Mesodermal cell (in vitro differentiated cells): ENCODE measurements at regions not wholly inside any gene's neighbourhood (a gene's known extent, or its start where the extent isn't known, plus 50 kb on each side); places are given as distances from the start of the nearest gene placed in this dataset.

Source experiments
- H3K27ac ChIP-seq: 2 replicates; pipeline ENCODE4 v1.7.0; 2013; ENCODE audit warnings: mild to moderate bottlenecking, low read depth, low read length, moderate library complexity; ENCODE audit not compliant: severe bottlenecking
- H3K36me3 ChIP-seq: 2 replicates; pipeline ENCODE4 v1.7.1; 2013; ENCODE audit warnings: mild to moderate bottlenecking, low read length, moderate library complexity; ENCODE audit not compliant: control insufficient read depth, insufficient read depth
- H3K4me1 ChIP-seq: one replicate; pipeline ENCODE4 v1.7.1; 2013; ENCODE audit warnings: mild to moderate bottlenecking, low read length; ENCODE audit not compliant: insufficient read depth, control insufficient read depth, poor library complexity, severe bottlenecking
- H3K4me3 ChIP-seq: 2 replicates; pipeline ENCODE4 v1.7.0; 2013; ENCODE audit warnings: low read length, control low read depth, mild to moderate bottlenecking; ENCODE audit not compliant: insufficient read depth, poor library complexity, severe bottlenecking; ENCODE audit errors: extremely low read depth
- H3K9me3 ChIP-seq: 2 replicates; pipeline ENCODE4 v1.7.1; 2013; ENCODE audit warnings: mild to moderate bottlenecking, low read length, moderate library complexity; ENCODE audit not compliant: control insufficient read depth
- WGBS, 2 experiments: methylation state at CpG; one replicate each; pipeline ENCODE4 v1.1.5; 2013; ENCODE audit warnings: missing lambda C conversion rate in 2 of 2; ENCODE audit not compliant: insufficient coverage in 2 of 2; 5-methylcytosine and 5-hydroxymethylcytosine counted together

DNA sequence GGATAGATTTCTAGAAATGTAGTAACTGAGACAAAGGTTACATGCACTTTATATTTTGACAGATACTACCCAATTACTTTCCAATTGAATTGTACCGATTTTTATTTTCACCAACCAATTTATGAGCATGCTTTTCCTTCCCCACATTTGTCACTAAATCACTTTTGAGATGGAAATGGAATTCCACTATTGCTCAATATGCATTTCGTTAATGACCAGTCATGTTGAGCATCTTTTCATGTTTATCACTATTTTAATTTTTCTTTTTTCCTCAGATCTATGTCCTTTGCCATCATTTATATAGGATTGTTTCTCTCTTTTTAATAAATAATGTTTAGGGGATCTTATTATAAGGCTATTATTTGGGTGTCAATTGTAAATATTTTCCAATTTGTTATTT lies 102.8 kb upstream of the SMIM36 start:
- no peak overlapping the region for H3K27ac ChIP-seq
- H3K4me1 ChIP-seq: peaks cover 3% of the 10 kb centered on the region
- no peaks in the 10 kb centered on the region for H3K36me3 ChIP-seq
- no peaks in the 10 kb centered on the region for H3K9me3 ChIP-seq
- WGBS, 2 experiments: 91 to 100% methylated on average over 1 of the region's 2 CpGs
- H3K4me3 ChIP-seq: no peak overlapping the region

DNA sequence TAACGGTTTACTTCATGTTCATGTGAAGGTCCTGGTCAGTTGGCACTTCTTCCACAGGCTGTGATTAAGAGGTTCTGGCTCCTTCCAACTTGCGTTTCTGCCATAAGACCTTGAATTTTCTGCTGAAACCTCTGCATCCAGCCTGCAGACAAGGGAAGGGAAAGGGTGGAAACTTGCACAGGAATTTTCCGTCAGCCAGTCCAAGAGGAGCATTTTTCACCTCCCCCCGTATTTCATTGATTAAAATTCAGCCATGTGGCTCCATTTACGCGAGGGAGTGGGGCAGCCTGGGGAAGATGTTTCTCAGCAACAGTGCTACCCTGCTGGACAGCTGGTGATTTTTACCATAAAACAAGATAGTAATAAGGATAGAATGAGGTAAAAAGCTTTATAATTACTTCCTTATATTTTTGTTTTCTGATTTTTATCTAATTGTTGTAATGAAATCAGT lies 101.5 kb upstream of the SMIM36 start:
- peaks cover 3% of the 10 kb centered on the region for H3K4me1 ChIP-seq
- no peak overlapping the region for H3K27ac ChIP-seq

DNA sequence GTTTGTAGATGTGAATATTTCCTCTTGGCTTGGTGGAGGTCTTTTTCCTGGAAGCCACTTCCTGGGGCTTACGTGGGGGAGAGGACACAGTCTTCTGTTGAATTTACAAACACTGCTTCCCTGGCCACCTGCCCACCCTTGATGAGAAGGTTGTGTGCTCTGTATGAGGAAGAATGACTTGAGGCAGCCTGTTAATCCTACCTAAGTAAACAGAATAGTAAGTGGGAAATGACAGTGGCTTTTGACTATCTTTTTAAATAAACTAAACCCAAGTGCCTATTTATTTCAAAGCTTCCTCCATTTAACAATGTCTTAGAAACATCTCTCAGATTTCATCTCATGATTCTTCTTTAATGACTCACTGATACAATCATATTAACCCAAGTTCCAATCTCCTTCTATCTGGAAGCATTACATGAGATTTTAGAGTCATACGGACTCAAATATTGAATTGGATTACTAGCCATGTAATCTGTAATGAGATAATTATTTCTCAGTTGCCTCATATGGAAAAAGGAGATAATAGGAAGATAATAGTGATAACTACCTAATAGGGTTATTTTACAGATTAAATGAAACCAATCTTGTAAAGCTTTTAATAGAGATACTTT lies 96.6 kb upstream of the SMIM36 start:
- H3K36me3 ChIP-seq: no peaks in the 10 kb centered on the region
- H3K4me1 ChIP-seq: no peaks in the 10 kb centered on the region
- no peak overlapping the region for H3K27ac ChIP-seq
- H3K4me3 ChIP-seq: no peak overlapping the region
- WGBS, 2 experiments: 80% methylated on average over 1 of the region's 2 CpGs; no CpG with 5 or more reads in 1 of the 2 experiments
- no peaks in the 10 kb centered on the region for H3K9me3 ChIP-seq

More for the DNA sequence above, 101.5 kb upstream of the SMIM36 start:
- Histone ChIP-seq H3K36me3 (no peaks in the 10 kb centered on the region), H3K4me3 (no peak overlapping the region), H3K9me3 (no peaks in the 10 kb centered on the region)
- WGBS, 2 experiments: 81 to 93% methylated on average over 2 to 4 of the region's 6 CpGs

DNA sequence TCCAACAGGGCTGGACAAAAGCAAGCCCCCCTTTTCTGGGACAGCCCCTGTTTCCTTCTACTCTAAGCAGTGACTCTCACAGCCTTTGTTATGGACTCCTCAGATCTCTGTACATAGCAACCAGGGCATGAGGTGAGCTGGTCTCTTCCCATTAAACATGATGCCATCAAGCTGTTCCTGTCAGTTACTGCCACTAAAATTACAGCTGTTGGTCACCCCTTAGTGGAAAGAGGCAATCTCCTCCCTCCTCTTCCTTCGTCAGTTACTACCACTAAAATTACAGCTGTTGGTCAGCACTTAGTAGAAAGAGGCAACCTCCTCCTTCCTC lies 95.2 kb upstream of the SMIM36 start:
- WGBS, 2 experiments: 92 to 100% methylated on average over 1 of the region's 1 CpG
- Histone ChIP-seq H3K36me3 (no peaks in the 10 kb centered on the region), H3K9me3 (no peaks in the 10 kb centered on the region), H3K4me3 (no peak overlapping the region), H3K27ac (no peak overlapping the region), H3K4me1 (peaks cover 11% of the 10 kb centered on the region)

DNA sequence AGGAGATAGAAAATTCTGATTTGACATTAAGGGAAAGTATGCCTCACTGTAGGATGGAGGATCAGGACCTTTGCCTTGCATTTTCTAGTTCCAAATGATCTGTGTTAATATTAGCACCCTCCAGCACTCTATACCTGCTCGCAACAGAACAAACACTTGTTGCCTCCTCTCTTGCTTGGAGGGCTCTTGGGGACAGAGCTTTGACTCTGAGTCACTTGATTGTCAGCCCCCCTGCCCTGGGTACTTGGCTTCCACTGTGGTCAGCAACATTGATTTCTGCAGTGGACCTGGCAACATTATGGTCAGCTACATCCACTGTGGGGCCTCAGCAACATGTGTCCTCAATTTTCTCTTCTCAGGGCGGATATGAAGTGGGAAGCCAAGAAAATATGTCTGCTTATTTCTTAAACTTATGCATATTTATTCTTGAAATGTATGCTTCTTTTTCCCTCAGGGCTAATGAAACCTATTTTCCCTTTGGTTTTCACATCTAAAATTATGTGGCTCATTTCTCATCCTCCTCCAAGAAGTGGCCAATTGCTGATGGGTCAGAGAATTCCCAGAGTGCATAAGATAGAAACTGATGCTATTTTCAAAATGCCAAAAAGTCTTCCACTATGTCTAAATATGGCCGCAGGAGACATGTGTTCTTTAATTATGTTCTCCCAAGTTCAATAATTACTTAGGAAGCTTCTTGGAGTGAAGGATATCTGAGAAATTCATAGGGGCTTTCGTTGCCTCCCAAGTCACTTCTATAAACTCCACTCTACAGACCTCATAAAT lies 94.6 kb upstream of the SMIM36 start:
- 88% methylated on average over 1 of the region's 4 CpGs; no CpG with 5 or more reads in 1 of the 2 experiments for WGBS, 2 experiments

DNA sequence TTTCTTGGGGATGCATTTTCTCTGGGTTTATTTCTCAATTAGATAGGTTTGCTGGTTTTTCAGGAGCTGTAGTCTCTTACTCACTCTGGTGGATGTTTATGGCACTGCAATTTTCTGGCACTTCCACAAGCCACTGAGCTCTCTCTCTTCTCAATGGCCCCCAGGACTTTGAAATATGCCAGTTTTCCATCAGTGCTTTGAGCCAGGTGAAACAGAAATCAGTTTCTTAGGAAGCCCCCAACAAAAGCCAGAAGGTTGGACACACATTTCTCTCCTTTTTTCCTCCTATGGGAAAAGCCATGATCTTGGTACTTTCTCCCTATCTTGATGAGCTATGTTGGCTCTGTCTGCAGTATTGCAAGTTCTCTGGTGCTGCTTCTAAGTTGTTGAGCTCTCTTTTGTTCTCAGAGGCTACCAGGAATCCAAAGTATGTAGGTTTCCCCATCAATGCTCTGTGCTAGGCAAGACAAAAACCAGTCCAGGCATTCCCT lies 90.7 kb upstream of the SMIM36 start:
- no peak overlapping the region for H3K4me3 ChIP-seq
- peak overlapping the region; percentile 93 for H3K27ac ChIP-seq
- peaks cover 11% of the 10 kb centered on the region for H3K4me1 ChIP-seq

More for the DNA sequence above, 94.6 kb upstream of the SMIM36 start:
- Histone ChIP-seq H3K4me3 (no peak overlapping the region), H3K4me1 (peaks cover 11% of the 10 kb centered on the region), H3K36me3 (no peaks in the 10 kb centered on the region), H3K27ac (no peak overlapping the region), H3K9me3 (no peaks in the 10 kb centered on the region)

DNA sequence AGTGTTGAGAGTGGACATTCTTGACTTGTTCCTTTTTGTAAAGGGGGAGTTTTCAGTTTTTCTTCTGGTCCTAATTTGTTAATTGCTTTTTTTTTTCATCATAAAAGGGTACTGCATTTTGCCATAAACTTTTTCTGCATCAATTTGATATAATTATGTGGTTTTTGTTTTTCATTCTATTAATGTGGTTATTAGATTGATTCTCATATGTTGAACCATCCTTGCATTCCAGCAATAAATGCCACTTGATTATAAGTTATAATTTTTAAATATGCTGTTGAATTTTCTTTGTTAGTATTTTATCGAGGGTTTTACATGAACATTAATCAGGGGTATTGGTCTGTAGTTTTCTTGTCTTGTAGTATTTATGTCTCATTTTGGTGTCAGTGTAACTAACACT lies 87.2 kb upstream of the SMIM36 start:
- 100% methylated on average over 1 of the region's 1 CpG; no CpG with 5 or more reads in 1 of the 2 experiments for WGBS, 2 experiments
- H3K4me1 ChIP-seq: peaks cover 11% of the 10 kb centered on the region
- no peaks in the 10 kb centered on the region for H3K36me3 ChIP-seq
- H3K4me3 ChIP-seq: no peak overlapping the region
- no peak overlapping the region for H3K27ac ChIP-seq
- H3K9me3 ChIP-seq: peaks cover 6% of the 10 kb centered on the region

More for the DNA sequence above, 90.7 kb upstream of the SMIM36 start:
- peaks cover 6% of the 10 kb centered on the region for H3K9me3 ChIP-seq
- no peaks in the 10 kb centered on the region for H3K36me3 ChIP-seq

DNA sequence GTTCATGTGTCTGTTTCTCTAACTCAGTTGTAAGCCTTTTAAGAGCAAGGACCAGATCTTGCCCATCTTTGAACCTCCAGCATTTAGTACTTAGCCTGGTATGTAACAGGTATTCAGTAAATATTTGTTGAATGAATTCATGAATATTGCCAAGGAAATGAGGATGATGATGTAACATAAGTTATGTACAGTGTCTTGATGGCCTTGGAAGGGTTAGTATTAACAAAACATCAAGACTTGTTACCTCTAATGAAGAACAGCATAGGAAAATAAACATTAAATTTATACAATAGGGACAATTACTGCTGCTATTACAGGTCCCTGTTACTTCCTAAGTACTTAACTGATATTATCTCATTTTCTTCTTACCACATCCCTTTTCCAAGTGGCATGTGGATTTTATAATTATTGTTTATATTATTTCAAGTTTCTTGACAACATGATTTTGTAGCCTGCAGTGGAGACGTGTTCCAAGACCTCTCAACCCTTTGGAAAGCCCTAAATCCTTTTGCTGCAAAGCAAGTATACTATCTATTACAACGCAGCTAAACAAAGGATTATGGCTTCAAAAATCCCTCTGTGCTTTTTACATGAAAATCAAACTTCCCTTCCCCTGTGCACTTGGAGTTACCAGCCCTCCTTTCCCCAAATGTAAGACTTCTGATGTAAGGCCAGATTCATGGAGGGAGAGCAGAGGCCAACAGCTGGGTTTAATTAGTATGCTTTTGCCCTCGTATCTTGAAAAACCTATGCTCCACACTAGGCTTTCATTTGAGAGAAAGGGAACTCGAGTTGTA lies 77.4 kb upstream of the SMIM36 start:
- Histone ChIP-seq H3K9me3 (no peaks in the 10 kb centered on the region), H3K4me3 (no peak overlapping the region), H3K4me1 (no peaks in the 10 kb centered on the region), H3K27ac (peak overlapping the region; percentile 13), H3K36me3 (no peaks in the 10 kb centered on the region)
- WGBS, 2 experiments: no CpG with 5 or more reads among the region's 4 CpGs

DNA sequence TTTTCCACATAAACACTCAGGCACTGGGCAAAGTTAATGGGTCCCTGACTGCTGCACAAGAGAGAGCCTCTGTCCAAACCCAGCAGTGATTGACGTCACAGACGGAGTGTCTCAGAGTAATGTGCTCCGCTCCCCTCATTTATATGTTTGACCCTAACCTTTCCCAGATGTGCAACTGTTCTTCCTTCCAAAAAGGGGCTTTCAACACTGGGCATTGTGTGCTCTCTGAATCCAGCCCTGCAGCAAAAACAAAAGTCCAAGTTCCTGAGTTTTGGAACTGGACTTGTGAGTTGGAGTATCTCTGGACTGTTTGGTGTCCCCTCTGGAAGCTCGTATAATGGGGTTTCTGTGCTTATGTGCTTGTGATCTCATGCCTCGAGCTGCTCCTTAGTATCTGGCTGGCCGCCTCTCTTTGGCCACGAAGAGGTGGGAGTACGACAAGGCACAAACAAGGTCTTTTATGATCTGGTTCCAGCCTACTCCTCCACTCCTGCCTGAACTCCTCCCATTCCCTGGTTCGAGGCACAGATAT lies 76.4 kb upstream of the SMIM36 start:
- peaks cover 1% of the 10 kb centered on the region for H3K4me1 ChIP-seq
- WGBS, 2 experiments: 96% methylated on average over 7 to 9 of the region's 9 CpGs
- no peak overlapping the region for H3K4me3 ChIP-seq
- no peak overlapping the region for H3K27ac ChIP-seq
- H3K9me3 ChIP-seq: no peaks in the 10 kb centered on the region
- H3K36me3 ChIP-seq: no peaks in the 10 kb centered on the region

DNA sequence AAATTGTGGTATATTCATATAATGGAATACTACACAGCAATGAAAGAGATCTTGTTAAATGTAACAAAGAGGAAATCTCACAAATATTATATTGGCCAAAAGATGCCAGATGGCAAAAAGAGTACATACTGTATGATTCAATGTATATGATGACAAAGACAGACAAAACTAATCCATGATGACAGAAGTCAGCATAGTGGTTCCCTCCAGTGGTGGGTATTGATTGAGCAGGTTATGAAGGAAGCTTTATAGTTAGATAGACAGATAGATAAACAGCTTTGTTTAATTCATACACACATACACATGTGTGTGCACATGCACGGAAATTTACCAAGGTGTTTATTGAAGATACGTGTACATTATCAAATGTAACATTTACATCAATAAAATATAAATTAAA lies 74.4 kb upstream of the SMIM36 start:
- no peak overlapping the region for H3K27ac ChIP-seq
- no CpG with 5 or more reads among the region's 2 CpGs for WGBS, 2 experiments
- no peaks in the 10 kb centered on the region for H3K9me3 ChIP-seq
- no peaks in the 10 kb centered on the region for H3K36me3 ChIP-seq
- peaks cover 2% of the 10 kb centered on the region for H3K4me1 ChIP-seq
- no peak overlapping the region for H3K4me3 ChIP-seq
